GM18858 (cell line): ENCODE measurements at regions not wholly inside any gene's neighbourhood (a gene's known extent, or its start where the extent isn't known, plus 50 kb on each side); places are given as distances from the start of the nearest gene placed in this dataset.
"Not testable (repeated sequence)": the region's sequence is repeated elsewhere in the genome, so short reads cannot be mapped to it uniquely, and the experiment has no call there.

Experiments used
- ATAC-seq: cut with Tn5 transposase; IDR thresholded peaks from one replicate; pipeline ENCODE4 v1.9.1; 2021; ENCODE audit not compliant: unreplicated experiment

- no peak for ATAC-seq
Measured at GRCh38 chr2:146579147-146579930, 1265.5 kb upstream of the ACVR2A start.

GRCh38 chr2:146576339-146577111, 1268.3 kb upstream of the ACVR2A start:
- no peak for ATAC-seq

GRCh38 chr2:146572598-146572997, 1272.2 kb upstream of the ACVR2A start:
- no peak for ATAC-seq

GRCh38 chr2:146561996-146562395, 1282.8 kb upstream of the ACVR2A start:
- ATAC-seq, result no peak

- ATAC-seq, result no peak
Measured at GRCh38 chr2:146547236-146547635, 1297.6 kb upstream of the ACVR2A start.

GRCh38 chr2:146544701-146545100, 1300.1 kb upstream of the ACVR2A start:
- no peak for ATAC-seq

GRCh38 chr2:146541896-146542295, 1302.9 kb upstream of the ACVR2A start:
- no peak for ATAC-seq

- ATAC-seq, result no peak
Measured at GRCh38 chr2:146540271-146540932, 1304.4 kb upstream of the ACVR2A start.

- not testable (repeated sequence) for ATAC-seq
Measured at GRCh38 chr2:146539739-146540138, 1305.1 kb upstream of the ACVR2A start.

GRCh38 chr2:146537477-146537876, 1307.4 kb upstream of the ACVR2A start:
- no peak for ATAC-seq

GRCh38 chr2:146532509-146533147, 1312.2 kb upstream of the ACVR2A start:
- no peak for ATAC-seq

- ATAC-seq, result no peak
Measured at GRCh38 chr2:146532009-146532408, 1312.8 kb upstream of the ACVR2A start.

- no peak for ATAC-seq
Measured at GRCh38 chr2:146530886-146531285, 1313.9 kb upstream of the ACVR2A start.

GRCh38 chr2:146527166-146527565, 1317.7 kb upstream of the ACVR2A start:
- ATAC-seq, result no peak

- ATAC-seq, result no peak
Measured at GRCh38 chr2:146523196-146523595, 1321.6 kb upstream of the ACVR2A start.

- ATAC-seq, result no peak
Measured at GRCh38 chr2:146506851-146507250, 1338.0 kb upstream of the ACVR2A start.

GRCh38 chr2:146503366-146503765, 1341.5 kb upstream of the ACVR2A start:
- ATAC-seq, result no peak

- no peak for ATAC-seq
Measured at GRCh38 chr2:146496248-146496647, 1348.6 kb upstream of the ACVR2A start.

- ATAC-seq, result no peak
Measured at GRCh38 chr2:146489386-146489785, 1355.4 kb upstream of the ACVR2A start.

GRCh38 chr2:146481629-146482028, 1363.2 kb upstream of the ACVR2A start:
- no peak for ATAC-seq

- no peak for ATAC-seq
Measured at GRCh38 chr2:146477383-146477782, 1367.4 kb upstream of the ACVR2A start.
